OCI-LY7 (cell line): ENCODE measurements at regions not wholly inside any gene's neighbourhood (a gene's known extent, or its start where the extent isn't known, plus 50 kb on each side); places are given as distances from the start of the nearest gene placed in this dataset.

Experiments used
- EZH2phosphoT487 ChIP-seq: fragments of 200-600 bp; sonication (generic); IDR thresholded peaks from 2 replicates; pipeline ENCODE4 v1.6.1; 2018; ENCODE audit warnings: low read depth, borderline replicate concordance, mild to moderate bottlenecking, mixed run types, antibody characterized with exemption, low read length, moderate library complexity, mixed read lengths
- TF ChIP-seq, protein P1 (sequence below): fragments of 200-600 bp; sonication (generic); conservative IDR thresholded peaks from 2 replicates; pipeline ENCODE4 v1.5.1; 2014; ENCODE audit warnings: mild to moderate bottlenecking, antibody characterized with exemption, low read length, moderate library complexity, mixed read lengths

DNA sequence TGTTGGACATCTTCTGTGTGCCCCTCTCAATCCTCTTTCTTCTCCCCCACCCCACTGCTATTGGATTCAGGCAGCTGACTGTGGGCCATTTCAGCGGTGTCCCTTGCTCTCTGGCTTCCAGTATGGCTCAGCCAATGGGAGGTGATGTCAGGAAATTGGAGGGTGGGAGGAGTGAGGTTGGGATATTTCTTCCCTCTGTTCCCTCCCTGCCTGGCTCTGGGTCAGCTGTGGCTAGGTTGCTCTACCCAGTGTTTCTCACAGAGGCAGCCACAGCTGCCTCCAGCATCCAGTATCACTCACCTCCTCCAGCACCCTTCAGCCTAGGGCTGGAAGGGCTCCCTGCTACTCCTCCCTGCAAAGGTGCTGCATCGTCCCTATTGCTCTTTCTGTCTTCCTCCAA lies 423.5 kb downstream of the MIAT start:
- TF ChIP-seq, protein P1, sequence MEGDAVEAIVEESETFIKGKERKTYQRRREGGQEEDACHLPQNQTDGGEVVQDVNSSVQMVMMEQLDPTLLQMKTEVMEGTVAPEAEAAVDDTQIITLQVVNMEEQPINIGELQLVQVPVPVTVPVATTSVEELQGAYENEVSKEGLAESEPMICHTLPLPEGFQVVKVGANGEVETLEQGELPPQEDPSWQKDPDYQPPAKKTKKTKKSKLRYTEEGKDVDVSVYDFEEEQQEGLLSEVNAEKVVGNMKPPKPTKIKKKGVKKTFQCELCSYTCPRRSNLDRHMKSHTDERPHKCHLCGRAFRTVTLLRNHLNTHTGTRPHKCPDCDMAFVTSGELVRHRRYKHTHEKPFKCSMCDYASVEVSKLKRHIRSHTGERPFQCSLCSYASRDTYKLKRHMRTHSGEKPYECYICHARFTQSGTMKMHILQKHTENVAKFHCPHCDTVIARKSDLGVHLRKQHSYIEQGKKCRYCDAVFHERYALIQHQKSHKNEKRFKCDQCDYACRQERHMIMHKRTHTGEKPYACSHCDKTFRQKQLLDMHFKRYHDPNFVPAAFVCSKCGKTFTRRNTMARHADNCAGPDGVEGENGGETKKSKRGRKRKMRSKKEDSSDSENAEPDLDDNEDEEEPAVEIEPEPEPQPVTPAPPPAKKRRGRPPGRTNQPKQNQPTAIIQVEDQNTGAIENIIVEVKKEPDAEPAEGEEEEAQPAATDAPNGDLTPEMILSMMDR, result no peak
- TF ChIP-seq EZH2phosphoT487, result no peak
